Ovary (tissue), 3 donors: ENCODE measurements at regions not wholly inside any gene's neighbourhood (a gene's known extent, or its start where the extent isn't known, plus 50 kb on each side); places are given as distances from the start of the nearest gene placed in this dataset.

Source experiments
- CTCF ChIP-seq, 3 donors: fragments of 450-650 bp in 2 of 3; fragments of 200-600 bp in 1 of 3; IDR thresholded peaks; one replicate each; pipeline versions ENCODE4 v1.5.1 to v1.8.0; 2016 to 2022; ENCODE audit warnings: antibody characterized with exemption in 3 of 3, mild to moderate bottlenecking in 1 of 3
- EP300 ChIP-seq: sonication (generic); formaldehyde crosslinking; IDR thresholded peaks from one replicate; pipeline ENCODE4 v1.6.1; 2017; ENCODE audit warnings: antibody characterized with exemption
- POLR2A ChIP-seq: fragments of 450-650 bp; IDR thresholded peaks from one replicate; pipeline ENCODE4 v1.6.1; 2017; ENCODE audit warnings: antibody characterized with exemption, mild to moderate bottlenecking, moderate library complexity
- donor health status: DM: no; HTN: no; CAD: no.

GRCh38 chr6:116982401-116982800, 105.4 kb downstream of the RFX6 start:
- TF ChIP-seq POLR2A (no peak), CTCF (IDR thresholded peaks at IDR 0.05) (no peak), EP300 (no peak)
